IMR-90 (cell line): ENCODE measurements at regions not wholly inside any gene's neighbourhood (a gene's known extent, or its start where the extent isn't known, plus 50 kb on each side); places are given as distances from the start of the nearest gene placed in this dataset.

Source experiments
- ATAC-seq: fragments of 200-7000 bp; cut with Tn5 transposase; 2 replicates; pipeline ENCODE4 v1.9.1; 2020; ENCODE audit warnings: low read depth, mild to moderate bottlenecking, moderate library complexity
- BruUV-seq: library from RNA; stranded (reverse); fragments of 400-500 nt; replicated peaks from 2 replicates; lab custom pipeline; 2021; lab: Mats Ljungman, UMichigan
- CTCF ChIA-PET: fragments of 300-600 bp; formaldehyde crosslinking; extraction: SDS; loops from one replicate; lab custom pipeline; 2021; ENCODE audit warnings: antibody characterized with exemption; lab: Yijun Ruan, JAX
- POLR2A ChIA-PET: fragments of 300-600 bp; sonication (Branson Sonifier 250); formaldehyde crosslinking; loops from one replicate; lab custom pipeline; 2022; ENCODE audit warnings: antibody characterized with exemption; ENCODE audit not compliant: unreplicated experiment; lab: Charles Lee
- DNase-seq: peaks from one replicate; pipeline ENCODE4 v3.0.0; 2013
- H2AFZ ChIP-seq: replicated peaks from 2 replicates; pipeline ENCODE3; 2013; ENCODE audit warnings: low read length, mild to moderate bottlenecking; ENCODE audit not compliant: poor library complexity
- H2AK5ac ChIP-seq: 2 replicates; pipeline ENCODE4 v1.6.1; 2013; ENCODE audit warnings: low read depth, low read length, inconsistent platforms
- H2AK9ac ChIP-seq: replicated peaks from 2 replicates; pipeline ENCODE3; 2013; ENCODE audit warnings: mild to moderate bottlenecking, low read depth, low read length, moderate library complexity; ENCODE audit not compliant: poor library complexity
- H2BK120ac ChIP-seq: 2 replicates; pipeline ENCODE4 v1.6.1; 2013; ENCODE audit warnings: low read depth, low read length, inconsistent platforms
- H2BK15ac ChIP-seq: 3 replicates; pipeline ENCODE4 v1.6.1; 2013; ENCODE audit warnings: low read depth, low read length, inconsistent platforms
- H2BK20ac ChIP-seq: 2 replicates; pipeline ENCODE4 v1.6.1; 2013; ENCODE audit warnings: low read depth, mild to moderate bottlenecking, inconsistent platforms, low read length, moderate library complexity
- H2BK5ac ChIP-seq: 2 replicates; pipeline ENCODE4 v1.6.1; 2013; ENCODE audit warnings: mild to moderate bottlenecking, low read depth, low read length, inconsistent platforms; ENCODE audit not compliant: poor library complexity, severe bottlenecking
- H3K14ac ChIP-seq: replicated peaks from 2 replicates; pipeline ENCODE4 v1.6.1; 2013; ENCODE audit warnings: low read depth, low read length, inconsistent platforms
- H3K18ac ChIP-seq: 2 replicates; pipeline ENCODE4 v1.6.1; 2013; ENCODE audit warnings: low read depth, low read length, control low read depth
- H3K23ac ChIP-seq: 2 replicates; pipeline ENCODE4 v1.6.1; 2013; ENCODE audit warnings: low read depth, low read length, inconsistent platforms
- H3K27ac ChIP-seq: 2 replicates; pipeline ENCODE4 v1.5.1; 2013; ENCODE audit warnings: mild to moderate bottlenecking, control low read depth, low read length; ENCODE audit not compliant: insufficient read depth
- H3K27me3 ChIP-seq: 2 replicates; pipeline ENCODE4 v1.6.1; 2013; ENCODE audit warnings: low read length; ENCODE audit not compliant: control insufficient read depth, insufficient read depth
- H3K36me3 ChIP-seq: 2 replicates; pipeline ENCODE4 v1.6.1; 2013; ENCODE audit warnings: low read length, mixed read lengths; ENCODE audit not compliant: control insufficient read depth, insufficient read depth
- H3K4ac ChIP-seq: 2 replicates; pipeline ENCODE4 v1.6.1; 2013; ENCODE audit warnings: low read depth, low read length, inconsistent platforms
- H3K4me1 ChIP-seq: 2 replicates; pipeline ENCODE4 v1.6.1; 2013; ENCODE audit warnings: low read length, mixed read lengths; ENCODE audit not compliant: control insufficient read depth, insufficient read depth
- H3K4me2 ChIP-seq: 2 replicates; pipeline ENCODE4 v1.6.1; 2013; ENCODE audit warnings: low read depth, mild to moderate bottlenecking, control low read depth, low read length, moderate library complexity
- H3K4me3 ChIP-seq: 2 replicates; pipeline ENCODE4 v1.5.1; 2013; ENCODE audit warnings: low read depth, mild to moderate bottlenecking, control low read depth, low read length, moderate library complexity; ENCODE audit not compliant: insufficient read depth
- H3K56ac ChIP-seq: 2 replicates; pipeline ENCODE4 v1.6.1; 2013; ENCODE audit warnings: low read length, inconsistent platforms; ENCODE audit not compliant: insufficient read depth; ENCODE audit errors: extremely low read depth
- H3K79me1 ChIP-seq, 2 experiments: 2 replicates each; pipeline ENCODE4 v1.6.1; 2013; ENCODE audit warnings: low read length in 2 of 2, inconsistent platforms in 1 of 2, low read depth in 1 of 2
- H3K9ac ChIP-seq: 2 replicates; pipeline ENCODE4 v1.6.1; 2013; ENCODE audit warnings: low read depth, low read length, control low read depth
- H3K9me1 ChIP-seq: 2 replicates; pipeline ENCODE4 v1.6.1; 2013; ENCODE audit warnings: low read length, inconsistent platforms; ENCODE audit not compliant: insufficient read depth
- H3K9me3 ChIP-seq: 2 replicates; pipeline ENCODE4 v1.6.1; 2013; ENCODE audit warnings: low read length; ENCODE audit not compliant: control insufficient read depth, insufficient read depth
- H4K20me1 ChIP-seq: 2 replicates; pipeline ENCODE4 v1.6.1; 2013; ENCODE audit warnings: low read length, inconsistent platforms; ENCODE audit not compliant: insufficient read depth
- H4K5ac ChIP-seq: 2 replicates; pipeline ENCODE4 v1.6.1; 2013; ENCODE audit warnings: mild to moderate bottlenecking, low read depth, low read length, control low read depth
- H4K8ac ChIP-seq, 2 experiments: 2 replicates each; pipeline ENCODE4 v1.6.1; 2013; ENCODE audit warnings: low read depth in 2 of 2, low read length in 2 of 2, control low read depth in 1 of 2, inconsistent platforms in 1 of 2
- H4K91ac ChIP-seq: 2 replicates; pipeline ENCODE4 v1.6.1; 2013; ENCODE audit warnings: low read depth, low read length, inconsistent platforms; ENCODE audit not compliant: insufficient read depth
- BHLHE40 ChIP-seq: fragments of 150-350 bp; IDR thresholded peaks from 2 replicates; pipeline ENCODE4 v1.6.1; 2016; ENCODE audit warnings: mild to moderate bottlenecking, low read depth, low read length
- CEBPB ChIP-seq: IDR thresholded peaks from 2 replicates; pipeline ENCODE4 v1.6.1; 2012; ENCODE audit warnings: low read depth, low read length, improper control_type of control experiment
- ELK1 ChIP-seq: fragments of 150-350 bp; IDR thresholded peaks from 2 replicates; pipeline ENCODE4 v1.6.1; 2016; ENCODE audit warnings: low read depth, mild to moderate bottlenecking, low read length, moderate library complexity, borderline replicate concordance
- MAZ ChIP-seq: IDR thresholded peaks from 2 replicates; pipeline ENCODE4 v1.6.1; 2012; ENCODE audit warnings: low read depth, mild to moderate bottlenecking, low read length, improper control_type of control experiment, moderate library complexity, borderline replicate concordance
- RCOR1 ChIP-seq: IDR thresholded peaks from 2 replicates; pipeline ENCODE4 v1.6.1; 2012; ENCODE audit warnings: mild to moderate bottlenecking, low read length, improper control_type of control experiment; ENCODE audit not compliant: insufficient replicate concordance
- USF2 ChIP-seq: fragments of 150-350 bp; IDR thresholded peaks from 2 replicates; pipeline ENCODE4 v1.6.1; 2017; ENCODE audit warnings: mild to moderate bottlenecking, antibody characterized with exemption, low read length, low read depth
- WGBS, 2 experiments: methylation state at CpG; one replicate each; pipeline versions ENCODE4 v1.1.5 to v1.1.7; 2013; ENCODE audit warnings: missing lambda C conversion rate in 2 of 2; ENCODE audit not compliant: insufficient read length in 1 of 2; ENCODE audit errors: extremely low coverage in 2 of 2; 5-methylcytosine and 5-hydroxymethylcytosine counted together
- dilution Hi-C: fragments of 300-500 bp; cut with HindIII; formaldehyde crosslinking; loops from one replicate; pipeline ENCODE4 v1.14.3; 2018; ENCODE audit warnings: low sequenced_read_pairs; ENCODE audit not compliant: unreplicated experiment
- in situ Hi-C: fragments of 300-500 bp; cut with MboI; formaldehyde crosslinking; loops from 3 replicates; pipeline ENCODE4 v1.14.3; 2019; ENCODE audit warnings: low sequenced_read_pairs, inconsistent platforms, mixed read lengths
- intact Hi-C: fragments of 100-400 bp; cut with micrococcal nuclease; formaldehyde crosslinking; loops from 2 replicates; pipeline ENCODE4 v1.10.0; 2022

GRCh38 chr12:97194546-97194945 is 268.1 kb upstream of the RMST start:
- Histone ChIP-seq H2BK120ac (no peak overlapping the region), H3K18ac (no peak overlapping the region), H4K8ac (no peak overlapping the region), H3K4ac (no peak overlapping the region), H2BK5ac (no peak overlapping the region), H2AK9ac (no peak overlapping the region), H3K9ac (no peak overlapping the region), H2AFZ (no peak overlapping the region), H3K56ac (no peak overlapping the region), H2BK15ac (no peak overlapping the region), H3K27me3 (no peaks in the 10 kb centered on the region), H2BK20ac (no peak overlapping the region), H2AK5ac (no peak overlapping the region), H3K4me1 (no peaks in the 10 kb centered on the region), H3K4me3 (no peak overlapping the region), H3K23ac (no peak overlapping the region), H4K20me1 (no peaks in the 10 kb centered on the region), H4K5ac (no peak overlapping the region), H3K9me3 (peaks cover 6% of the 10 kb centered on the region), H3K9me1 (no peaks in the 10 kb centered on the region), H3K4me2 (no peak overlapping the region), H3K14ac (no peak overlapping the region), H3K27ac (no peak overlapping the region), H3K79me1 (no peaks in the 10 kb centered on the region), H3K36me3 (no peaks in the 10 kb centered on the region), H4K91ac (no peak overlapping the region)
- ChIA-PET POLR2A (no interaction called here), CTCF (no interaction called here)
- no peak for DNase-seq
- ATAC-seq, result no peak
- in situ Hi-C loops (no loop called here), intact Hi-C loops (no loop called here), dilution Hi-C loops (no loop called here)
- BruUV-seq, result no TSS peak
- no peak for TF ChIP-seq RCOR1
- no peak for TF ChIP-seq CEBPB
- no peak for TF ChIP-seq BHLHE40
- TF ChIP-seq USF2, result no peak
- no peak for TF ChIP-seq ELK1
- TF ChIP-seq MAZ, result no peak
- no CpG with 5 or more reads among the region's 4 CpGs for WGBS, 2 experiments
